B cell (primary cell): ENCODE measurements at regions not wholly inside any gene's neighbourhood (a gene's known extent, or its start where the extent isn't known, plus 50 kb on each side); places are given as distances from the start of the nearest gene placed in this dataset.

Experiments
- ATAC-seq: fragments of 200-7000 bp; cut with Tn5 transposase; one replicate; pipeline ENCODE4 v1.10.0; 2021; ENCODE audit warnings: low read depth, mild to moderate bottlenecking, moderate number of reproducible peaks, moderate library complexity
- CTCF ChIA-PET: fragments of 350-600 bp; sonication (Branson Sonifier 250); formaldehyde crosslinking; loops from one replicate; lab custom pipeline; 2021; ENCODE audit warnings: antibody characterized with exemption, inconsistent platforms; lab: Charles Lee
- POLR2A ChIA-PET: fragments of 350-600 bp; sonication (Branson Sonifier 250); formaldehyde crosslinking; loops from one replicate; lab custom pipeline; 2021; ENCODE audit warnings: antibody characterized with exemption; lab: Charles Lee
- DNase-seq: peaks from one replicate; pipeline ENCODE4 v3.0.0; 2013
- H2AFZ ChIP-seq: 2 replicates; pipeline ENCODE4 v1.6.1; 2012; ENCODE audit warnings: mild to moderate bottlenecking, low read depth, low read length; ENCODE audit not compliant: insufficient read depth, poor library complexity, severe bottlenecking
- H3K27ac ChIP-seq, 2 donors: 1 replicate in 1 of 2; 2 replicates in 1 of 2; pipeline ENCODE4 v1.5.1; 2012 to 2013; ENCODE audit warnings: low read length in 2 of 2, mild to moderate bottlenecking in 2 of 2, moderate library complexity in 1 of 2
- H3K27me3 ChIP-seq, 4 experiments: fragments of 200-600 bp in 1 of 4; sonication (generic) in 1 of 4; replicated peaks in 1 of 4; 1 replicate in 2 of 4; 2 replicates in 2 of 4; pipeline versions ENCODE4 v1.6.1 to v1.7.0; 2013 to 2016; ENCODE audit warnings: low read length in 3 of 4, mild to moderate bottlenecking in 2 of 4, mixed read lengths in 1 of 4, moderate library complexity in 1 of 4; ENCODE audit not compliant: insufficient read depth in 4 of 4, control insufficient read depth in 3 of 4; ENCODE audit errors: control extremely low read depth in 1 of 4
- H3K36me3 ChIP-seq, 2 experiments: replicated peaks in 1 of 2; 1 replicate in 1 of 2; 2 replicates in 1 of 2; pipeline versions ENCODE4 v1.6.1 to v1.7.1; 2013; ENCODE audit warnings: low read length in 1 of 2; ENCODE audit not compliant: insufficient read depth in 2 of 2, control insufficient read depth in 1 of 2; ENCODE audit errors: control extremely low read depth in 1 of 2, extremely low read depth in 1 of 2
- H3K4me1 ChIP-seq, 2 donors: fragments of 200-600 bp in 1 of 2; sonication (generic) in 1 of 2; 1 replicate in 1 of 2; 2 replicates in 1 of 2; pipeline versions ENCODE4 v1.5.1 to v1.6.1; 2013 to 2017; ENCODE audit warnings: low read length in 2 of 2; ENCODE audit not compliant: control insufficient read depth in 2 of 2, insufficient read depth in 2 of 2
- H3K4me2 ChIP-seq: replicated peaks from 2 replicates; pipeline ENCODE3; 2012; ENCODE audit warnings: mild to moderate bottlenecking, low read depth, low read length; ENCODE audit not compliant: poor library complexity, severe bottlenecking
- H3K4me3 ChIP-seq, 5 experiments: fragments of 200-600 bp in 1 of 5; sonication (generic) in 1 of 5; 1 replicate in 3 of 5; 2 replicates in 2 of 5; pipeline versions ENCODE4 v1.5.1 to v1.7.0; 2011 to 2016; ENCODE audit warnings: low read length in 4 of 5, mild to moderate bottlenecking in 4 of 5, low read depth in 2 of 5, control low read depth in 1 of 5, moderate library complexity in 1 of 5; ENCODE audit not compliant: insufficient read depth in 1 of 5; ENCODE audit errors: control extremely low read depth in 1 of 5, extremely low read depth in 1 of 5
- H3K79me2 ChIP-seq: fragments of 200-600 bp; sonication (generic); one replicate; pipeline ENCODE4 v1.6.0; 2016; ENCODE audit warnings: low read length; ENCODE audit not compliant: control insufficient read depth, insufficient read depth
- H3K9ac ChIP-seq: fragments of 200-600 bp; sonication (generic); 2 replicates; pipeline ENCODE4 v1.6.1; 2017; ENCODE audit warnings: mild to moderate bottlenecking, low read length, moderate library complexity
- H3K9me3 ChIP-seq, 3 donors: one replicate each; pipeline versions ENCODE4 v1.6.1 to v1.7.1; 2013; ENCODE audit warnings: low read length in 2 of 3; ENCODE audit not compliant: control insufficient read depth in 2 of 3, insufficient read depth in 1 of 3; ENCODE audit errors: control extremely low read depth in 1 of 3
- H4K20me1 ChIP-seq: 2 replicates; pipeline ENCODE4 v1.6.0; 2012; ENCODE audit warnings: mild to moderate bottlenecking, low read length; ENCODE audit not compliant: insufficient read depth, control insufficient read depth, poor library complexity, severe bottlenecking
- H3K27ac Mint-ChIP-seq: one replicate; pipeline ENCODE4 v1.8.0; 2021; ENCODE audit warnings: mixed read lengths
- H3K27me3 Mint-ChIP-seq: one replicate; pipeline ENCODE4 v1.8.0; 2021; ENCODE audit warnings: mixed read lengths
- H3K4me1 Mint-ChIP-seq: one replicate; pipeline ENCODE4 v1.8.0; 2021; ENCODE audit warnings: mixed read lengths
- H3K4me3 Mint-ChIP-seq: one replicate; pipeline ENCODE4 v1.8.0; 2021; ENCODE audit warnings: mixed read lengths
- H3K9me3 Mint-ChIP-seq: one replicate; pipeline ENCODE4 v1.8.0; 2022; ENCODE audit warnings: mixed read lengths; ENCODE audit not compliant: insufficient read depth
- EZH2 ChIP-seq: IDR thresholded peaks from 2 replicates; pipeline ENCODE4 v1.6.1; 2012; ENCODE audit warnings: borderline replicate concordance, low read depth, mild to moderate bottlenecking, moderate library complexity, low read length; ENCODE audit not compliant: insufficient read depth, poor library complexity, severe bottlenecking
- WGBS: methylation state at CpG from one replicate; pipeline ENCODE4 v1.1.5; 2013; ENCODE audit warnings: missing lambda C conversion rate; ENCODE audit not compliant: insufficient coverage; 5-methylcytosine and 5-hydroxymethylcytosine counted together
- intact Hi-C: fragments of 100-400 bp; cut with micrococcal nuclease; formaldehyde crosslinking; loops from one replicate; pipeline ENCODE4 v1.10.0; 2022
- TF ChIP-seq, protein P1 (sequence below): fragments of 200-600 bp; IDR thresholded peaks from one replicate; pipeline ENCODE4 v1.8.0; 2022; ENCODE audit warnings: antibody characterized with exemption, mild to moderate bottlenecking

DNA sequence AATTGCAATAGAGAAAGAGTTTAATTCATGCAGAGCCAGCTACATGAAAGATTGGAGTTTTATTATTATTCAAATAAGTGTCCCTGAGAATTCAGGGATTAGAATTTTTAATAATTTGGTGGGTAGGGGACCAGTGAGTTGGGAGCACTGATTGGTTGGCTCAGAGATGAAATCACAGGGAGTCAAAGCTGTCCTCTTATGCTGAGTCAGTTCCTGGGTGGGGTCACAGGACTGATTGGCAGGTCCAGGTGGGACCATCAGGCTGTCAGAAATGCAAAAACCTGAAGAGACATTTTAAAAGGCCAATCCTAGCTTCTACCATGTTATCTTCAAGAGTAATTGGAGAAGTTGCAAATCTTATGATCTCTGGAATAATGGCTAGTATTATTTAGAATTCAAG, 56.0 kb upstream of the KAT6B start:
- DNase-seq, result no peak
- CTCF ChIA-PET, result interaction anchor here (0.6 kb wide), 1 partner anchor 129 kb away, joined by 3 read pairs; no protein-coding TSS in a partner anchor
- Histone ChIP-seq H4K20me1 (no peaks in the 10 kb centered on the region), H3K27ac (no peak overlapping the region), H2AFZ (no peak overlapping the region), H3K4me1 (no peaks in the 10 kb centered on the region), H3K9ac (no peak overlapping the region), H3K4me2 (no peak overlapping the region), H3K36me3 (no peaks in the 10 kb centered on the region), H3K4me3 (no peak overlapping the region), H3K27me3 (no peaks in the 10 kb centered on the region), H3K79me2 (no peaks in the 10 kb centered on the region), H3K9me3 (peaks cover 0 to 8% (median 0%) of the 10 kb centered on the region in 3 donors)
- POLR2A ChIA-PET, result no interaction called here
- Mint-ChIP-seq H3K4me1 (peaks cover 5% of the 10 kb centered on the region), H3K4me3 (no peak overlapping the region), H3K27me3 (no peaks in the 10 kb centered on the region), H3K27ac (no peak overlapping the region), H3K9me3 (no peaks in the 10 kb centered on the region)
- no peak for ATAC-seq
- TF ChIP-seq EZH2, result no peak
- TF ChIP-seq, protein P1, sequence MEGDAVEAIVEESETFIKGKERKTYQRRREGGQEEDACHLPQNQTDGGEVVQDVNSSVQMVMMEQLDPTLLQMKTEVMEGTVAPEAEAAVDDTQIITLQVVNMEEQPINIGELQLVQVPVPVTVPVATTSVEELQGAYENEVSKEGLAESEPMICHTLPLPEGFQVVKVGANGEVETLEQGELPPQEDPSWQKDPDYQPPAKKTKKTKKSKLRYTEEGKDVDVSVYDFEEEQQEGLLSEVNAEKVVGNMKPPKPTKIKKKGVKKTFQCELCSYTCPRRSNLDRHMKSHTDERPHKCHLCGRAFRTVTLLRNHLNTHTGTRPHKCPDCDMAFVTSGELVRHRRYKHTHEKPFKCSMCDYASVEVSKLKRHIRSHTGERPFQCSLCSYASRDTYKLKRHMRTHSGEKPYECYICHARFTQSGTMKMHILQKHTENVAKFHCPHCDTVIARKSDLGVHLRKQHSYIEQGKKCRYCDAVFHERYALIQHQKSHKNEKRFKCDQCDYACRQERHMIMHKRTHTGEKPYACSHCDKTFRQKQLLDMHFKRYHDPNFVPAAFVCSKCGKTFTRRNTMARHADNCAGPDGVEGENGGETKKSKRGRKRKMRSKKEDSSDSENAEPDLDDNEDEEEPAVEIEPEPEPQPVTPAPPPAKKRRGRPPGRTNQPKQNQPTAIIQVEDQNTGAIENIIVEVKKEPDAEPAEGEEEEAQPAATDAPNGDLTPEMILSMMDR, result no peak
- intact Hi-C loops, result no loop called here

DNA sequence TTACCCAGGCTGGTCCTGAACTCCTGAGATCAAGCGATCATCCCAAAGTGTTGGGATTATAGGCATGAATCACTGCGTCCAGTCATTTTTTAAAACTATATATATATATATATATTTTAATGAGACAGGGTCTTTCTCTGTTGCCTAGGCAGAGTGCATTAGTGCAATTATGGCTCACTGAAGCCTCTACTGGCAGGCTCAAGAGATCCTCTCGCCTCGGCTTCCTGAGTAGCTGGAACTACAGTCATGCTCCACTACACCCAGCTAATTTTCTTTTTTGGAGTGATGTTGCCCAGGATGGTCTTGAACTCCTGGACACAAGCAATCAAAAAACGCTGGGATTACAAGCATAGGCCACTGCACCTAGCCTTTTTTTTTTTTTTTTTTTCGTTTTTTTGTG, 55.3 kb upstream of the KAT6B start:
- ChIA-PET POLR2A (no interaction called here), CTCF (interaction anchor here (0.5 to 0.6 kb wide), 2 partner anchors 128 to 503 kb away, joined by 3 read pairs; no protein-coding TSS in a partner anchor)
- H4K20me1 ChIP-seq, result no peaks in the 10 kb centered on the region
- H3K9ac ChIP-seq, result no peak overlapping the region
- no peak overlapping the region for H2AFZ ChIP-seq
- H3K36me3 ChIP-seq, result no peaks in the 10 kb centered on the region
- H3K4me3 ChIP-seq, result no peak overlapping the region
- H3K27me3 ChIP-seq, result no peaks in the 10 kb centered on the region
- H3K79me2 ChIP-seq, result no peaks in the 10 kb centered on the region
- no peak overlapping the region for H3K4me2 ChIP-seq
- H3K27ac ChIP-seq, result no peak overlapping the region
- ATAC-seq, result no peak
- Mint-ChIP-seq H3K27me3 (no peaks in the 10 kb centered on the region), H3K27ac (no peak overlapping the region), H3K4me3 (no peak overlapping the region), H3K4me1 (peaks cover 5% of the 10 kb centered on the region), H3K9me3 (peaks cover 1% of the 10 kb centered on the region)
- TF ChIP-seq, protein P1, result no peak
- TF ChIP-seq EZH2, result no peak
- intact Hi-C loops, result loop anchor here (1.0 kb wide), 1 partner anchor 14 kb away; no protein-coding TSS in a partner anchor
- H3K4me1 ChIP-seq, result no peaks in the 10 kb centered on the region
- no peak for DNase-seq
- no CpG with 5 or more reads among the region's 6 CpGs for WGBS
- H3K9me3 ChIP-seq, result peaks cover 0 to 13% (median 5%) of the 10 kb centered on the region in 3 donors
